Right forelimb (tissue), 1 donor: ENCODE measurements at regions not wholly inside any gene's neighbourhood (a gene's known extent, or its start where the extent isn't known, plus 50 kb on each side); places are given as distances from the start of the nearest gene placed in this dataset.
"Not testable (repeated sequence)": the region's sequence is repeated elsewhere in the genome, so short reads cannot be mapped to it uniquely, and the experiment has no call there.

Experiments used
- DNase-seq: peaks from one replicate; pipeline ENCODE4 v3.0.0-alpha.2; 2018

DNA sequence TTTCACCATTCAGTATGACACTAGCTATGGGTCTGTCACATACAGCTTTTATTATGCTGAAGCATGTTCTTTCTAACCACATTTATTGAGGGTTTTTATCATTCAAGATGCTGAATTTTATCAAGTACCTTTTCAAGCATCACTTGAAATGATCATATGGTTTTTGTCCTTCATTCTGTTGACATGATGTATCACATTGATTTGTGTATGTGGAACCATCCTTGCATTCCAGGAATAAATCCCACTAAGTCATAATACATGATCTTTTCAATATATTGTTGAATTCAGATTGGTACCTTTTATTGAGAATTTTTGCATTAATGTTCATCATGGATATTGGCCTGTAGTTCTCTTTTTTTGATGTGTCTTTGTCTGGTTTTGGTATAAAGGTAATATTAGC, 317.4 kb downstream of the NNT start:
- no peak for DNase-seq

DNA sequence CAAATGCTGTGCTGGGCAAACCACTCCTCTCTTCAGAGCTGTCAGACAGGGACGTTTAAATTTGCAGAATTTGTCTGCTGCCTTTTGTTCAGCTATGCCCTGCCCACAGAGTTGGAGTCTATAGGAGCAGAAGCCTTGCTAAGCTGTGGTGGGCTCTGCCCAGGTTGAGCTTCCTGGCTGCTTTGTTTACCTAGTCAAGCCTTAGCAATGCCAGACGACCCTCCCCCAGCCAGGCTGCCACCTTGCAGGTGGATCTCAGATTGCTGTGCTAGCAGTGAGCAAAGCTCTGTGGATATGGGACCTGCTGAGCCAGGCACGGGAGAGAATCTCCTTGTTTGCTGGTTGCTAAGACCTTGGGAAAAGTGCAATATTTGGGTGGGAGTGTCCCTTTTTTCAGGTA, 314.9 kb downstream of the NNT start:
- no peak for DNase-seq

DNA sequence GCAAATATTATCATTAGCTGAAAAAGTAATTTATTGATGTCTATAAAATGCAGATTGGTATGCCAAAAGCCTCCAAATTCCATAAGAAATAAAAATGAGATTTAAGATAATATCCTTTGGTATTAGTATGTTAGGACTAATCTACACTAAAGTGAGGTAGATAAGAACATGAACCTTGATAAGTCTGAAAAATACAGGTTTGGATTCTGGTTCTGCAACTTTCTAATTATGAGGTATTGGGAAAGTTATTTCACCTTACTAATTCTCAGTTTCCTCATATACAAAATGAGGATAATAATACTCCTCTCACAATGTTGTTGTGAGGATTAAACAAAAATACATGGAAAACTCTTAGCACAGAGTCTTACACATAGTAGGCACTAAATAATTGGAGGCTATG, 300.1 kb downstream of the NNT start:
- no peak for DNase-seq

DNA sequence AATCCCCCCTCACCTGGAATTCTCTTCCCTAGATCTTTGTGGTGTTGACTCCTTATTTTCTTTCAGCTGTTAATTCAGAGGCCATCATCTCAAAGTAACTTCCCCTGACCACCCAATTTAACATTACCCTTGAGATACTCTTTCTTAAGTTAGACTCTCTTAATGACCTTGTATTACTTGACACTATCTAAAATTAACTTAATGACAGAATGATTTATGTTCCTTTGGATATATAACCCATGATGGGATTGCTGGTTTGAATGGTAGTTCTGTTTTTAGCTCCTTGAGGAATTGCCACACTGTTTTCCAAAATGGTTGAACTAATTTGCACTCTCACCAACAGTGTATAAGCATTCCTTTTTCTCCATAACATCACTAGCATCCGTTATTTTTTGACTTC, 298.0 kb downstream of the NNT start:
- DNase-seq = no peak

DNA sequence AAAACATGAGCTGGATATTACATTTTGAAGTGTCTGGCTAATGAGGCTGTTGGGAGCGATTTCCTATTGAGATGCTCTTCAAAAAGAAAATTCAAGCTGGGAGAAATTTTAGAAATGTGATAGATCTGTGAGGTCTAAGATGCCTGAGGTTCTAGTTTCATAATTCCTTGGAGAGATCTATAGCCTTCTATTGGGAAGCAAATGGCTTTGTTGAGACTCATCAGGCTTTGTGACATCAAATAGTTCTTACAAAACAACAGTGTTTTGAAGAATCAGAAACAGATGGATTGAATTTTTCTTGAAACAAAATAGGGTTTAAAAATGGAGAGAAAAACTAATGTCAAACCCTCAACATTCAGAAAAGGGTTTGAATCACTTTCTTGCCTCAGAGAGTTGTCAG, 292.9 kb downstream of the NNT start:
- no peak for DNase-seq

DNA sequence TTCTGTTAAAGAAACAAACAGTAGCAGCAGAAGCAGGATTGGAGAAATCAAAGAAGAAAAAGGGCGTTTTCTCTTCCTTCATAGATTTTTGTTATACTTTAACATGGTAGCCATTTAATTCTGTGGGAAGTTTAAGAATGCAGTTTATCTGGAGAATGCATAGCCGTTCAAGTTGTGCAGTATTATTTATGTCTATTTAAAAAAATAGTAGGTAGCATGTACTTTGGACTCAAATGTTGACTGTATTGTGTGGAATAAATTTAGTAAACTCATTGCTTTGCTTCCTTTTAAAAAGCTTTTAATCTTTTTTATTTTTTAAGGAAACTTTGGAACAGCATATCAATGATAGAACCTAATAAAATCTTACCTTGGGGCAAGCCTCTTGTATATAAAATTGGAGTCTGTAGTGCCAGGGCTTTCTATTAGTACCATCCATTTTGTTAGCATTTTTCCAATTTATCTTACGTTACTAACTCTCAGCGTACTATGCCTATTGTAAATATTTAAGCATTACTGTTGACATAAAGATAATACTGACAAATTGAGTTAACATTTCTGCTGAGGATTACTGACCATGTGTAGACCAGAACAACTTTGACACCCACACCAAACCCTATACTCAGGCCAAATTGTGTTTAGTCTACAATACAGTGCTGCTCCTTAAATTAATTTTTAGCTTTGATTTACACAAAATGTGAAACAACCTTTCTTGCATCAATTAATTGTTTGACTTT, 291.1 kb downstream of the NNT start:
- DNase-seq = no peak

DNA sequence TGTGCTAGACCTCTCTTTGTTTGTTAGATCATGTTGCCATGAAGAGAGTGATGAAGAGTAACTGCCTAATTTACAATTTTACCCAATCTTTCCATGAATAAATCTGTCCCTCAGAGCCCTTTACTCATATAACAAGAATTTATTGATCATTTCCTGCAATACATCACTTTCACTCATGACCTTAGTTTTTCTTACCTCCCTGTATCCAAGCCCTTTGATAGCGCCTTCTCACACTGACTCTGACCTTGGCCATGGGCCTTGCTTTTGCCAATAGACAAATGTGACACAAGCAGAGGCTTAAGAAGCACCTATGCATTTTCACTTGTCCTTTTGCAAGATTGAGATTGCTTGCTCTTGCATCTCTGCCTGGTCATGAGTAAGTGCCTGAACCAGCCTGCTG, 288.1 kb downstream of the NNT start:
- DNase-seq = no peak

DNA sequence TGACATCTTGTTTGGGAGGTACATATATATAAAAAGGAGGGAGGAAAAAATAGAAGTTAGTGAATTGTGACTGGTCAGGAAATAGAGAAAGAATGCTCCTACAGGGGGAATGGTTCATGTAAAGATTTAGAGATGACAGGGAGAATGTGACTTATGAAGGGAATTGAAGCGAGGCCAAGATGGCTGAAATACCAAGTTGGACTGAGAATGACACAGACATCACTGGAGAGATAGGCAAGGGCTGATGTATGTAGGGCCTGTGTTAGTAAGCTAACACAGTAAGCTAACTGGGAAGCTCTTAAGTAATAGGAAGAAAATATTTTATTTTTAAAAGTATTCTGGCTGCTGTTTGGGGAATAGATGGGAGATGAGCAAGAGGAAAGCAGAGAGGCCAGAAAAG, 286.3 kb downstream of the NNT start:
- DNase-seq = no peak

DNA sequence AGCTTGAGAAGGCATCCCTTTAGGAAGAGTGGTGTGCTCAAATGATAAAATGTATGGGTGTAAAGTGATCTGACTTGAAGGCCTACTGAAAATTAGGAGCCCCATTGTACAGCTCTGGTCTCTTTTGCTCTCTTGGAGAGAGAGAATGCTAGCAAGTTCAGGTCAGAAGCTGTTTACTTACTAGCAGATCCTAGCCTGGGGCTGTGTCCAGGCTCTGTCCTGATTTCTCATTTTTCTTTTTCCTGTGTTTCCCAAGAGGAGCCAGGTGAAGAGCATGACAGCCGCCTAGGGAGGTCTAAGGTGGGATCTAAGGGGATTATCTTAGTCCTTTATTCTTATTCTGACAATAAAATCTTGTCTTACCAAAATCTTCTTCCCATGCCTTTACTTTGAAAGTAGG, 272.8 kb downstream of the NNT start:
- no peak for DNase-seq

DNA sequence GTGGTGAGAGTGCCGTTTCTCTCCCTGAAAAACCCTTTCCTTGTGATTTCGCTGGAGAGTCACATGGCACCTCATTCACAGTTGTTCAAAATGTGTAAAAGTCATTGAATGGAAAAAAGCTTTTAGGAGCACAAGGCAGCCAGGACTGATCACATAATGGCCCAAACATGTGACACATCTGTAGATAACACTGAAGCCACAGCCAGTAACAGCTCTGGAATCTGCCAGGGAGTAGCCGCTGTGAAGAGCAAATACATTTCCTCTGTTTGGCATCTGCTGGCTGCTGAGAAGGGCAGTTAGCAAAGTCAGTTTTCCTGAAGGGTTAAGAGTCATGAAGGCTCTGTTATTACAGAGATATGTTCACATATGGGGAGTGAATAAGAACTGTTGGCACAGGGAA, 271.8 kb downstream of the NNT start:
- no peak for DNase-seq

DNA sequence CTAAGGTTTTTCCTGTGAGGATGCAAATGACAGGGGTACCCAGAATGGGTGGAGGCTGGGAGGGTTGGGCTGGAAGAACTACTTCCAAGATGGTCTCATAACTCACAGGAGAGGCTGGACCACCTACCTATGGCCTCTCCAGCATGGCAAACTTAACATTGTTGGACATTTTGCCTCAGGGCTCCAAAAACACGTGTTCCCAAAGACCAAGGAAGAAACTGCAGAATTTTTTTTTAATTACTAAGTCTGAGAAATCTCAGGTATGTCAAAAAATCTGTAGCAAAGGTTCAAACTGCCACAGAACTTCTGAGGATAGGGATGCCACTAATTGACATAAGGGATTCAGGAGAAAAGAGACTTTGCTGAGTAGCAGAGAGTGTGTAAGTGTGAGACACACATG, 270.8 kb downstream of the NNT start:
- DNase-seq = no peak

DNA sequence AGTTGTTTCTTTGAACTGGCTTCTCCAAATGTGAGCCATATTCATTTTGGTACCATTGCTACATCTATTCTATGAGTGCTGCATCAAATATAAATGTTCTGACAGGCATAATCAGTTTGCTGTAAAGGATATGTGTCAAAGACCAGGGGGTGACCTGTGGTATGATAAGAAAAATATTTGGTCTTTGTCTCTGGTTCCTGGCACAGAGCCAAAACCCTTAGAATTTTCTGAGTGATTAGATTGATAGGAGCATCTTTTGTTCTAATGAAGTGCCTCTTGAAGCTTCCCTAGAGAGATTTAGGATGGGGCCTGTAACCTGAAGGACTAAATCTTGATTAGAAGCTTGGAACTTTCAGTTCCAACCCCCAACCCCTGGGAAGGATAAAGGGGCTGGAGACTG, 256.3 kb downstream of the NNT start:
- DNase-seq = no peak

DNA sequence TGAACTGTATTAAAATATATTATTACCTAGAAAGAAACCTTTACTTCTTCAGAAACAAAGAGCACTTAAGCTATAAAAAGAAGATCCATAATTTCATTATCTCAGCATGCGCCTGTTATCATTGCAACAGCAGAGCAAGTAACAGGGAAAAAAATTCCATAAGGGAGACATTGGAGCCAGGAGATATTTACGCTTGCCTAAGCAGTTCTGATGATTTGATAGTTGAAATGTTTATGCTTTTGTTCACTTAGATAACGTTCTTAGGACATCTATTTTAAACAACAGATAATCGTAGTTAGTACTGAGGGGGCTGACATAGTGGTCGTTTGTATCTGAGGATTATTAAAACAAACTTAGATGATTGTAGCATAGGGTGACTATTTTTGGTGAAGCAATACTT, 252.5 kb downstream of the NNT start:
- no peak for DNase-seq

DNA sequence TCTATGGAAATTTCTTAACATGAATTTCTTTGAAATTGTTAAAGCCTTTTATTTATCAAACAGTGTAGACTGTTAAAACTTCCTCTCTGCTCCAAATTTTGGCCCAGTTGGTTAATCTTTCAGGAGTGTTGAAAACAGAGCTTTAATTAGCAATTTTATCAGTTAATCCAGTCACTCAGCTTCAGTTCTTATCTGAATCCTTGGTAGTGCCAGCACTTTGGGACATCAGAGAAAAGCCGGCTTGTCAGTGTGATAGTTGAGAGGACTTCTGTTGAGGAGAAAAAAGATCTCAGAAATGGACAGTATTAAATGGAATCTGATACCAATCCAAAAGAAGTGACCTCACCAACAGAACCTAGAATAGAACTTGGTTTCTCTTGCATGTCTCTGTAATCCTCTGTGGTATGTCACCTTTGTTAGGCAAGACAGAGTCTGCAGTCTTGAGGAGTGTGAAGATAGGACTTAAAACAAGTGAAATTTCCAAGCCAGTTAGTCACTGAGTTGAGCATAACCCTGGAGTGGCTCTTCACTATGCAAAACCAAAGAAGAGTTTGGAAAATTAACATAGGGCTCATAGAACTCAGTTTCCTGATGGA, 251.8 kb downstream of the NNT start:
- no peak for DNase-seq

DNA sequence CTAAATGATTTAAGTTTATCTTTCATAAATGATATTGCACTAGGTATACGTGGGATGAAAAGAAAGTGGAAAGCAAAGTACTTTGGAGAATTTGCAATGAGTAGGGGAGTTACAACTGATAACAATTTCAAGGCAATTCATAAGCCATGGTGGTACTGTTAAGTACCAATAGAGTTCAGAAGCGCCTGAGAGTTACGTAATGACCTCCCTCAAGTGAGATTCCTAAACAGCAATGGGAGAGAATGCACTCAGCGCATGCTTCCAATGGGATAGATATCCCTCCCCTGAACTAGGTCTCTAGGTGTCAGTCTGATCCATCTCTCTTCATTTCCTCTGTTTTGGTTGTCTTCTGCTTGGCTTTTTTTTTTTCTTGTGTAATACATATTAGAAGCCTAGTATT, 249.3 kb downstream of the NNT start:
- no peak for DNase-seq

DNA sequence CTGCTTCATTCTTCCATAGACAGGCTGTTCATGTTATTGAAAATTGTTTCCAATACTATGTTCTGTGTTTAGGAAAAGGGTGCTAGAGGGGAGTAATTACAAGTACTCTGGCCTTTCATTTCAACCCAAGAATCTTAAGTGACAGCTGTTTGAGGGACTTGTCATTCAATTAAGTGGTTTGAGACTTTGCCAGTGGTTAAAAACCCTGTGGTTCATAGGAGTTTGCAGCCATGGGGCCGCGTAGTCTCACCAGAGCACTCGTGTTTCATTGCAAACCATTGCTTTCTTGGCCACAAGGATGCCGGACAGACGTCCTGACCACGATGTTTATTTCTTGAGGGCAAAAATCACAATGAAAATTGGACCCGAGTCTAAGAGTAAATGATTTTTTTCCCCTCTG, 248.8 kb downstream of the NNT start:
- no peak for DNase-seq

DNA sequence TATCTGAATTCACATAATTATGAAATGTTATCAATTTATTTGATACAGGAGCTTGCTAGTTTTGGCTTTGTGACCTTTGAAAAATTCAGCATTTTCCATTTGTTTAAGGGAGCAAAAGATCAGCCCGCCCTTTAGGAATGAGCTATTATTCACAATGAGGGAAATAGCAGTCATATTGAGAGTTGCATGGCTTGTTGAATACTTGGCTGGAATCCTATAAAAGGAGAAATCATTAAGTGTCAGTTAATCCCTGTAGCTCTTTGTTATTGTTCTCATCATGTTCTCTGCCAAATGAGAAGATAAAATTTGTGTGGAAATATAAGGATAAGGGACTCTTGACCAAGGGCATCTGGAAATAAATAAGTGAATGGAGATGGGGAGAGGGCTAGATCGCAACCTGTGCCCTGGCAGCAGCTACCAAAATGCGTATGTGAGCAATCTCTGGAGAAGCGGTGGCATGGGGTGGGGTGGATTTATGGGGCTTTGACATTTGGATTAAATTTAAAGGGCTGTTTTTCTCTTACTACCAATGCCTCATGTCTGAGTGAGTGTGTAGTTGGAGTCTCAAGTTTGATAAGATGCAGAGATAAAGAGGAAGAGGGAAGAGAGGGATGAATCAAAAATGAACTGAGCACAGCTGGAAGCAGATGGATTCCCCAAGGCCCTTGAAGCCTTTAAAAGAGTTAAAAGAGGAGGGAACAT, 237.6 kb downstream of the NNT start:
- DNase-seq = no peak

DNA sequence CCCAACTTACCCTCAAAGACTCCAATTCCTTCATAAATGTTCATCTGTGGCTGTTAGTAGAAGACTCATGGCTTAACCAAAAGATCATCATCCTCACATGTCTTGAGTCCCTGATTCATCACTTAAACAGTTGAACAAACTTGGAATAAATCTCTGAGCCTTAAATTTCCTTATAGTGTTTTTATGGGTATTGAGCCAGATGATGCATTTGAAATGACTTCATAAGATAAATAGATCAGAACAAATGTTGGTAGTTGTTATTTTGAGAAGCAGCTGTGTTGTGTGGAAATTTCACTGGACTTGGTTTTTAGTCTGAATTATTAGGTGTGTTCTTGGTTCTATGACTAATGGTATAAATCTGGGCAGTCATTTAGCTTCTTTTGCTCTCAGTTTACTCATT, 236.2 kb downstream of the NNT start:
- no peak for DNase-seq

DNA sequence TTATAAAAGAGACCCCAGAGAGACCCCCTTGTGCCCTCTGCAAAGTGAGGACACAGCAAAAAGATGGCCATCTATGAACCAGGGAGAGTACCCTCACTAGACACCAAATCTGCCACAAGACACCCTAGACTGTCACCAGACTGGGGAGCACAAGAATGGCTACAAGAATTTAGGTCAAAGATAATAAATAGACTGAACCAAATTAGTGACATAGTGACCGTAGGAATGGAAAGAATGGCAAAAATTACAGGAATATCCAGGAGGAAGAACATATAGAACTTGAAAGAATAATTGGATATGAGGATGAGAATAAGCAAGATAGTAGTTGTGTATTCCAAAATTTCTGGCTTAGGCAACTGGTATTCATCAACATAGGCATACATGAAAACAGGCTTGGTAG, 235.0 kb downstream of the NNT start:
- no peak for DNase-seq

DNA sequence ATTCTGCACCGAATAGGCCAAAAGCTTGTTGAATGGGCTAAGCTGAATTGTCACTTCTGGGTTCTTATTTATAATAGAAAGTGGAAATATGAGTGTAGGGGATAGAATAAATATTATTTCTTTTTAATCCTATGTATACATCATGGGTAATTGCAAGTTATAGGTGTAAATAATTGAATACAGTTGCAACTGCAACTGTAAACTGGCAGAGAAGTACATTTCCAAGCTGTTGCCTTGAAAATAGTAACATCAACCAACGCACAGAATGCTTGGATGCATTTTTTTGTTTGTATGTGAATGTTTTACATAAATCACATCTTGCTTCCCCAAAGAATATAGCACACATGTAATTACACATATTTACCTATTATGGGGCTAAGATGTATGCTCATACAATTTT, 234.1 kb downstream of the NNT start:
- DNase-seq = no peak

DNA sequence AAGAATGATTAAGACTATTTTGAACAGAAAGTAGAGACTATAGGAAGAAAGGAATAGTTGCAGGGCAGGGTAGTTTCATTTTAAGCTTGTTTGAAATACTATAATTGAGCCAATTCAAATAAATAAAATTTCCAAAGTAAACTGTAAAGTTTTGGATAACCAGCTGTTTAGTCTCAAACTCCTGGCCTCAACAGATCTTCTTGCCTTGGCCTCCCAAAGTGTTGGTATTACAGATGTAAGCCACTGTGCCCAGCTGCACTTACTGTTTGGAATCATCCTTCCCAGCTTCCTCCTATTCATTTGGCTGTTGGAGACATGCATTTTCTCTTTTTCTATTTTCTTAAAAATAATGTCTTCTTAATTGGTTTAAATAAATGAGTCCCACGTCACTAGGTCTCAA, 231.0 kb downstream of the NNT start:
- DNase-seq = no peak

DNA sequence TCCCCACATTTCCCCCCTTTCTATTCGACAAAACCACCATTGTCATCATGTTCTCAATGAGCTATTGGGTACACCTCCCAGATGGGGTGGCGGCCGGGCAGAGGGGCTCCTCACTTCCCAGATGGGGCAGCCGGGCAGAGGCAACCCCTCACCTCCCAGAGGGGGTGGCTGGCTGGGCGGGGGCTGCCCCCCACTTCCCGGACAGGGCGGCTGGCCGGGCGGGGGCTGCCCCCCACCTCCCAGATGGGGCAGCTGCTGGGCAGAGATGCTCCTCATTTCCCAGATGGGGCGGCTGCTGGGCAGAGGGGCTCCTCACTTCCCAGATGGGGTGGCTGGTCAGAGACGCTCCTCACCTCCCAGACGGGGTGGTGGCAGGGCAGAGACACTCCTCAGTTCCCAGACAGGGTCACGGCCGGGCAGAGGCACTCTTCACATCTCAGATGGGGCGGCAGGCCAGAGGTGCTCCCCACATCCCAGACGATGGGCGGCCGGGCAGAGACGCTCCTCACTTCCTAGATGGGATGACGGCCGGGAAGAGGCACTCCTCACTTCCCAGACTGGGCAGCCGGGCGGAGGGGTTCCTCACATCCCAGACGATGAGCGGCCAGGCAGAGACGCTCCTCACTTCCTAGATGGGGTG, 221.5 kb downstream of the NNT start:
- not testable (repeated sequence) for DNase-seq

DNA sequence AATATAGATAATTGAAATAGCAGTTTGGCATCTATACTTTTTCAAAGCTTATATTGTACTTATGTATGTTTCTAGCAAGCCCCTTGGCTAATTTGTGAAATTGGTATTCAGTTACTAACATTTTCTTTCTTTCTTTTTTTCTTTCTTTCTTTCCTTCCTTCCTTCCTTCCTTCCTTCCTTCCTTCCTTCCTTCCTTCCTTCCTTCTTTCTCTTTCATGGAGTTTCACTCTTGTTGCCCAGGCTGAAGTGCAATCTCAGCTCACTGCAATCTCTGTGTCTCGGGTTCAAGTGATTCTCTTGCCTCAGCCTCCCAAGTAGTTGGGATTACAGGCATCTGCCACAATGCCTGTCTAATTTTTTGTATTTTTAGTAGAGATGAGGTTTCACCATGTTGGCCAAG, 215.4 kb downstream of the NNT start:
- not testable (repeated sequence) for DNase-seq

DNA sequence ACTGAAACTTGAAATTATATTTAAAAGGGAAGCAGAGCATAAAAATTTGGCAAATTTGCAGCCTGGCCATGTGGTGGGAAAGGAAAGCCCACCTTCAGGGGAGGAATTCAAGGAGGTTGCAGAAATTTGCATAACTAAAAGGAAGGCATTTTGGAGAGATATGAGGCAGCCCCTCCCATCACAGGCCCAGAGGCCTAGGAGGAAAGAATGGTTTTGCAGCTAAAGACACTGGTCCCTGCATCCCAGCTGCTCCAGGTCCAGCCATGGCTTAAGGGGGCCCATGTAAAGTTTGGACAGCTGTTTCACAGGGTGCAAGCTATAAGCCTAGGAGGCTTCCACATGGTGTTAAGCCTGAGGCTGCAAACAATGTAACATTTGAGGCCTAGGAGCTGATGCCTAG, 212.5 kb downstream of the NNT start:
- DNase-seq = no peak
